ENCODE measurements at regions not wholly inside any gene's neighbourhood (a gene's known extent, or its start where the extent isn't known, plus 50 kb on each side); places are given as distances from the start of the nearest gene placed in this dataset.

DNA sequence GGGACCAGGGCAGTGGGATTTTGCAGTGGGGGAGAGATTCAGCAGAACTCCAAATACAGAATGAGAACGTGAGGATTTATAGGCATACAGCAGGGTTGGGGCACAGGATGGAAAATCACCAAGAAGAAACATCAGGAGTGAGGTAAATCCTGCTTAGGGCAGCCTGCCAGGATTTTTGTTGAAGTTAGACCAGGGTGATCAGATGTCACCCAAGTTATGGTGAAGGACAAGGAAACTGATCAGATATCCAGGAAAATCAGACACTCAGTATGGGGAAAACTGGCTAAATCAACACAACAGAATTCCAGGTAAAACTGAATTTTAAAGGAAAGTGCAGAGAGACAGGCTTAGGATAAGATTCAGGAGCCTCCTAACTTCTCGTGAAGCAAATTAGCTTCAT, 682.4 kb downstream of the TMEM121 start:
- no peak for DNase-seq (ENCODE audit: low read depth)
- Mint-ChIP-seq H3K36me3 (ENCODE audit: low read depth, unreplicated experiment) (peaks cover 2% of the 10 kb centered on the region), H3K27me3 (ENCODE audit: low read depth, unreplicated experiment) (no peaks in the 10 kb centered on the region), H3K27ac (ENCODE audit: unreplicated experiment) (no peak overlapping the region), H3K4me3 (ENCODE audit: unreplicated experiment) (no peak overlapping the region), H3K4me1 (ENCODE audit: low read depth, unreplicated experiment) (no peaks in the 10 kb centered on the region), H3K9me3 (ENCODE audit: unreplicated experiment) (peaks cover 24% of the 10 kb centered on the region)
- H3K4me1 ChIP-seq (ENCODE audit: insufficient read depth, low read length): no peaks in the 10 kb centered on the region
- H3K36me3 ChIP-seq (ENCODE audit: insufficient read depth, low read length): no peaks in the 10 kb centered on the region
- no peak for FAIRE-seq
- H4K20me1 ChIP-seq (ENCODE audit: insufficient read depth, low read length): no peaks in the 10 kb centered on the region
- H3K27ac ChIP-seq (ENCODE audit: low read depth, low read length): no peak overlapping the region
- no peak overlapping the region for H3K4me3 ChIP-seq (ENCODE audit: insufficient read depth, low read depth, low read length)
- TF ChIP-seq, protein P1, sequence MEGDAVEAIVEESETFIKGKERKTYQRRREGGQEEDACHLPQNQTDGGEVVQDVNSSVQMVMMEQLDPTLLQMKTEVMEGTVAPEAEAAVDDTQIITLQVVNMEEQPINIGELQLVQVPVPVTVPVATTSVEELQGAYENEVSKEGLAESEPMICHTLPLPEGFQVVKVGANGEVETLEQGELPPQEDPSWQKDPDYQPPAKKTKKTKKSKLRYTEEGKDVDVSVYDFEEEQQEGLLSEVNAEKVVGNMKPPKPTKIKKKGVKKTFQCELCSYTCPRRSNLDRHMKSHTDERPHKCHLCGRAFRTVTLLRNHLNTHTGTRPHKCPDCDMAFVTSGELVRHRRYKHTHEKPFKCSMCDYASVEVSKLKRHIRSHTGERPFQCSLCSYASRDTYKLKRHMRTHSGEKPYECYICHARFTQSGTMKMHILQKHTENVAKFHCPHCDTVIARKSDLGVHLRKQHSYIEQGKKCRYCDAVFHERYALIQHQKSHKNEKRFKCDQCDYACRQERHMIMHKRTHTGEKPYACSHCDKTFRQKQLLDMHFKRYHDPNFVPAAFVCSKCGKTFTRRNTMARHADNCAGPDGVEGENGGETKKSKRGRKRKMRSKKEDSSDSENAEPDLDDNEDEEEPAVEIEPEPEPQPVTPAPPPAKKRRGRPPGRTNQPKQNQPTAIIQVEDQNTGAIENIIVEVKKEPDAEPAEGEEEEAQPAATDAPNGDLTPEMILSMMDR (IDR thresholded peaks at IDR 0.05; ENCODE audit: insufficient read depth, low read depth, low read length): no peak
- no peak for TF ChIP-seq EZH2 (IDR thresholded peaks at IDR 0.05; ENCODE audit: insufficient read depth, low read length)
- no peaks in the 10 kb centered on the region for H3K79me2 ChIP-seq (ENCODE audit: insufficient read depth, low read length)
- H2AFZ ChIP-seq (ENCODE audit: low read depth, low read length): no peak overlapping the region
- H3K4me2 ChIP-seq (ENCODE audit: low read length): no peak overlapping the region
- peaks cover 19% of the 10 kb centered on the region for H3K9me3 ChIP-seq (ENCODE audit: insufficient read depth, low read depth, low read length)
- H3K27me3 ChIP-seq (ENCODE audit: insufficient read depth, low read length): no peaks in the 10 kb centered on the region
- H3K9ac ChIP-seq (ENCODE audit: low read length): no peak overlapping the region

DNA sequence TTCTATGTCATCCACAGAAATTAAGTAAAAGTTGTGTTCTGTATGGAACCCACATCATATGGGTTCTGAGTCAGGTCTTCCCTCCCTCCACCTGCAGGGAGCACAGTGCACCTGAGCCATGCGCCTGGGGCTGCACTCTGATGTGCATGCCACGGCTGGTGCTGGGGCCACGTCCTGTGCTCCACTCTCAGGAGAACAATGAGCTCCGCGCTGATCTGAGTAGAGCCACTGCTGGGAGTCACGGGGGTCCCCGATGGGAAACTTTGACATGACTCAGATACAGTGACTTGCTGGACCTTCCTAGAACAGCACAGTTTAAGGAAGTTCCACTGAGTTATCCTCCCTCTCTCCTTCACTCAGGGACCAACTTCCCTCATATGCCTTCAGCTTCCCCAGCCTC, 683.4 kb downstream of the TMEM121 start:
- Histone ChIP-seq H3K79me2 (ENCODE audit: insufficient read depth, low read length) (no peaks in the 10 kb centered on the region), H3K4me1 (ENCODE audit: insufficient read depth, low read length) (no peaks in the 10 kb centered on the region), H3K4me2 (ENCODE audit: low read length) (no peak overlapping the region), H3K9ac (ENCODE audit: low read length) (no peak overlapping the region), H3K27me3 (ENCODE audit: insufficient read depth, low read length) (no peaks in the 10 kb centered on the region), H3K4me3 (ENCODE audit: insufficient read depth, low read depth, low read length) (no peak overlapping the region), H3K36me3 (ENCODE audit: insufficient read depth, low read length) (no peaks in the 10 kb centered on the region), H4K20me1 (ENCODE audit: insufficient read depth, low read length) (no peaks in the 10 kb centered on the region), H3K27ac (ENCODE audit: low read depth, low read length) (no peak overlapping the region), H2AFZ (ENCODE audit: low read depth, low read length) (no peak overlapping the region), H3K9me3 (ENCODE audit: insufficient read depth, low read depth, low read length) (peaks cover 19% of the 10 kb centered on the region)
- Mint-ChIP-seq H3K4me3 (ENCODE audit: unreplicated experiment) (no peak overlapping the region), H3K36me3 (ENCODE audit: low read depth, unreplicated experiment) (peaks cover 2% of the 10 kb centered on the region), H3K4me1 (ENCODE audit: low read depth, unreplicated experiment) (no peaks in the 10 kb centered on the region), H3K27ac (ENCODE audit: unreplicated experiment) (no peak overlapping the region), H3K27me3 (ENCODE audit: low read depth, unreplicated experiment) (no peaks in the 10 kb centered on the region), H3K9me3 (ENCODE audit: unreplicated experiment) (peaks cover 21% of the 10 kb centered on the region)
- FAIRE-seq (no peak), DNase-seq (ENCODE audit: low read depth) (no peak)
- no peak for TF ChIP-seq EZH2 (IDR thresholded peaks at IDR 0.05; ENCODE audit: insufficient read depth, low read length)
- TF ChIP-seq, protein P1 (IDR thresholded peaks at IDR 0.05; ENCODE audit: insufficient read depth, low read depth, low read length): no peak

DNA sequence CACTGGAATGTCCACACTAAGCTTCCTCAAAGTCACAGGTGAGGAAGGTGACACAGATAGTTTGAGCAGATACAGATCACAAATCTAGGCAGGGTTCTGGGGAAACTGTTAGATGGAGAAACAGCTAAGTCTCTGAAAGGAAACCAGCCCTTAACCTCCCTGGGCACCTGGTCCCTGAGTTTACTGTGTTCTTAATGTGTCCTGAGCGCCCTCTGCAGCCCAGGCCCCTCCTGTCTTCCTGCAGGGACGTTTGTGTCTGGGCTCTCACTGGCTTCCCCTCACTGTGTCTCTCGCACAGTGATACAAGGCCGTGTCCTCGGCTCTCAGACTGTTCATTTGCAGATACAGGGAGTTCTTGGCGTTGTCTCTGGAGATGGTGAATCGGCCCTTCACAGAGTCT, 684.3 kb downstream of the TMEM121 start:
- Histone ChIP-seq H2AFZ (ENCODE audit: low read depth, low read length) (no peak overlapping the region), H3K9ac (ENCODE audit: low read length) (no peak overlapping the region), H3K4me3 (ENCODE audit: insufficient read depth, low read depth, low read length) (no peak overlapping the region), H3K27me3 (ENCODE audit: insufficient read depth, low read length) (no peaks in the 10 kb centered on the region), H3K36me3 (ENCODE audit: insufficient read depth, low read length) (no peaks in the 10 kb centered on the region), H4K20me1 (ENCODE audit: insufficient read depth, low read length) (no peaks in the 10 kb centered on the region), H3K4me1 (ENCODE audit: insufficient read depth, low read length) (no peaks in the 10 kb centered on the region), H3K9me3 (ENCODE audit: insufficient read depth, low read depth, low read length) (peaks cover 16% of the 10 kb centered on the region), H3K4me2 (ENCODE audit: low read length) (no peak overlapping the region), H3K79me2 (ENCODE audit: insufficient read depth, low read length) (no peaks in the 10 kb centered on the region), H3K27ac (ENCODE audit: low read depth, low read length) (no peak overlapping the region)
- Mint-ChIP-seq H3K4me1 (ENCODE audit: low read depth, unreplicated experiment) (no peaks in the 10 kb centered on the region), H3K36me3 (ENCODE audit: low read depth, unreplicated experiment) (peaks cover 2% of the 10 kb centered on the region), H3K27ac (ENCODE audit: unreplicated experiment) (no peak overlapping the region), H3K27me3 (ENCODE audit: low read depth, unreplicated experiment) (no peaks in the 10 kb centered on the region), H3K9me3 (ENCODE audit: unreplicated experiment) (peaks cover 14% of the 10 kb centered on the region), H3K4me3 (ENCODE audit: unreplicated experiment) (no peak overlapping the region)
- FAIRE-seq (no peak), DNase-seq (ENCODE audit: low read depth) (no peak)
- TF ChIP-seq, protein P1 (IDR thresholded peaks at IDR 0.05; ENCODE audit: insufficient read depth, low read depth, low read length): no peak
- TF ChIP-seq EZH2 (IDR thresholded peaks at IDR 0.05; ENCODE audit: insufficient read depth, low read length): no peak
